Stimulated activated CD4-positive, alpha-beta T cell treated with anti-CD3 and anti-CD28 coated beads, Interleukin-1b, Interleukin-23, amount 100 ng/mL, for 1 hour (primary cell): ENCODE measurements at regions not wholly inside any gene's neighbourhood (a gene's known extent, or its start where the extent isn't known, plus 50 kb on each side); places are given as distances from the start of the nearest gene placed in this dataset.
"Not testable (repeated sequence)": the region's sequence is repeated elsewhere in the genome, so short reads cannot be mapped to it uniquely, and the experiment has no call there.

Experiments used
- DNase-seq, 2 donors: peaks; one replicate each; pipeline ENCODE4 v3.0.0-alpha.2; 2020; ENCODE audit warnings: low read depth in 2 of 2

- DNase-seq: no peak
Observed at GRCh38 chr15:91611561-91612323, 241.8 kb upstream of the SLCO3A1 start.

- DNase-seq: no peak
Observed at GRCh38 chr15:91620229-91620628, 233.3 kb upstream of the SLCO3A1 start.

DNA sequence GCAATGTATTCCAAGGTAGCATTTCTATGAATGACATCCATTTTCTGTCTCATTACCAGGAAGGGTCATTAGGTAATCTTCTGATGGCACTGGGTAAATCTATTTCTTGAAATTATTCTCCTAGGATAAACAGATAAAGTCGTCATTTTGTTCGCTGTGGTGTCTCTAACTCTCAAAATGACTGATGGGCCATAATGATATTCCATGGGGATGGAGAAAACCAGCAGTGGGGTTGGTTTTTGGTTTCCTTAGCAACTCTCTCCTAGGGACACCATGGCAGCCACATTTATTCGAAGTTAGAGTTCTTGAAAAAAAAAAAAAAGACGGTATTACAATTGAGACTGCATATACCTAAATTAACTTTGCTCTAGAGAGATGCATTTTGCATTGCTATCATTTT lies 231.3 kb upstream of the SLCO3A1 start:
- DNase-seq: no peak

DNA sequence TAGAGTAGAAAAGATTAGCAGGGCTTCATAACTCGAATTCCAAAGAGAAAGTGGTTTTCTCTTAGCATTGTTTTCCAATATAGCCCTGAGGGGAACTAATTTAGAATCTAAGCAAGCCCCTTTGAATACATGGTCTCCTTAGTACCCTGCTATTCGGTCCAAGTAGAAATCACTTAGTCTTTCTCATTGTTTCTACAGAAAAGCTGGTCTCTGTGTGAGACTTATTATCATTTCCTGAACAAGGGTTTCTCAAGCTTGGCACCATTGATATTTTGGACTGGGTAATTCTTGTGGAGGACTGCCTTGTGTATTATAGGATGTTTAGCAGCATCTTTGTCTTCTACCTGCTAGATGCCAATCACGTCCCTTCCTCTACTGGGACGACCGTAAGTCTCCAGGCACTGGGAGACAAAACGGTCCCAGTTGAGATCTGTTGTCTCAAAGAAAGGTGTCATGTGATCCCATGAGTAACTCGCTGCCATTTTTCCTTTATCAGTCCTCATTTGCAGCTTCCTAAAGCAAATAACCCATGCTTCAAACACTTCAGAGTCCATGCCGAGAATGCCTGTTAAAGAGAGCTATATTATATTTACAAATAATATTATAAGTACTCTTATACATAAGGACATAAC lies 230.7 kb upstream of the SLCO3A1 start:
- DNase-seq: no peak

GRCh38 chr15:91624353-91624968 lies 229.0 kb upstream of the SLCO3A1 start:
- DNase-seq: no peak

- no peak for DNase-seq
Observed at GRCh38 chr15:91625506-91625905, 228.0 kb upstream of the SLCO3A1 start.

DNA sequence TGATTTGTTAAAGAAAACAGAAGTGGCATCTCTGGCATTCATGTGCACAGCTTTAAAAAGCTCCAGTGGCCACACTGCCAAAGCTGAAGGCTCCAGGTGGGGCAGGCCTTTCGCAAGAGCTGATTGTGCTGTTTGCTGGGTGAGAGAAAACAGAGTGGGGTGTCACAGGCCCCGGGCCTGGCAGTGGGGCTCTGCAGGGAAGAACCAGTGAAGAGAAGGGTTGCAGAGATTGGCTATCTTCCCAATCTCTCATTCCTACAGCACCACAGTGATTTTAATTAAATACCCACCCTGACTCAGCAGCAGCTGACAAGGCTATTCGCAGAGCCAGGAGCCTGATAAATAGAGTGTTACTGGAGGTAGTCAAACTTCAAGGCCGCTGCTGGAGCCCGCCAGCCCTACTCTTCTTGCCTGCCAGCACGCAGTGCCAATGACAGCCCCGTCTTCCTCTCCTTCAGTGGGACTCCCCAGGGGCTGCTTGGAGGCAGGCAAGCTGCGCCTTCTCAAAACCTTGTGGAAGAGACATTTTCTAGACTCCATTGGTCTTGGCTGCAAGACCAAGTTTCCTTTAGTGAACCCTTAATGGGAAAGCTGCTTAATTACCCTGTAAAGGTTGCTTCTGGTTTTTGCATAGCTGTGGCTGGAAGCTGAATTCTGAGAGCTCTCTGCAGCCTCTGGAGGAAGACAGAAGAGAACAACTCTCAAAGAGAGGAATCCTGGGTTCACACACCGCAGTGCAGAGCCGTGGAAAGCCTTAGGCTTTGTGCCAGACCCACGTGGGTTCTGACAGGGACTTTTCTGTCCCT lies 225.8 kb upstream of the SLCO3A1 start:
- no peak for DNase-seq

DNA sequence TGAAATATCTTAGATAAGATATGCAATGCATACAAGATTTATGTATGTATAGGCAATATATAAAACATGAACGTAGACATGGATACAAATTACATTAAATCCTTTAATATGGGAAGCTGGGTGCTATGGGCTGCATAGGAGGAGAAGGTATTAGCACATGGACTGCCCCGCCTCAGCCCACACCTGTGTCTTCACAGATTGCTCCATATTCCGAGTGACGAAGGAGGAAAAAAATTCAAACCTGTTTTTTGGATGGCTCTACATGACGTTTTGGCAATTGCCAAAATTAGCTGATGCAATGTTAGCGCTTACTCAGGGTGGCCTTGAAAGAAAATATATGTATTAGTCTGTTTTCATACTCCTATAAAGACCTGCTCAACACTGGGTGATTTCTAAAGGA lies 223.4 kb upstream of the SLCO3A1 start:
- DNase-seq: no peak

DNA sequence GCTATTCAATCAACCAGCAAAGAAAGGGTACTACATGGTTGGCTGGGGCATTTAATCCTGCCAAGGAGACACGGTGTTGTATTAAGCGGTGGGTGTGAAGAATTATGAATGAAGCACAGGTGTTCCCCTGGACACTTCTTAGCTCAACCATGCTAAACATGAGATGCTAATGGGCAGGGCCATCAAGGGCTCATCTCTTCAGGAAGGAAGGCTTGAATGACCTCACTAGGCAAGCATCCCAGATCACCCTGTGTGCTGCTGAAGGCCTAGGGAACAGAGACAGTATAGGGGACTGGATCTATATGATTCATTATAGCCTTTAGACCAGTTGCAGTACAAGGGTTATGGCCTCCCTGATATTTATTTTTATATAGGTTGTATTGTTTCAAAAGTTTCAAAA lies 221.3 kb upstream of the SLCO3A1 start:
- no peak for DNase-seq

DNA sequence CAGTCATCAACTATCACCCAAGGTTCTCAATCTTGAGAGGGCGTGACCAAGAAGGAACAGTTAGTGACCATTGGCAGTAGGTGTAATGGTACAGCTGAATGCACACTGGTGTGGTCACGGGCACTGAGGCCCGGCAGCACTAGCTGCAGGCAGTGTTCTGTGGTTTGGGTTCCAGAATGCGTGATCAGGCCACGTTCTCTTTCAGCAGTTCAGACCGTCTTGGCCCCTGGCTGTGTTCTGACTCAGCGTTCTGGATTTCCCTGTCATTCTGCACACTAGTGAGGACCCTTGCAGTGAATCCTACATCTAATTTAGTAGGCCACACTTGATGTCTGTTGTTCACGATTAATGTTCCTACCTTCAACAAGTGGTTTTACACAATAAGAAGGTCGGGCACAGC lies 220.5 kb upstream of the SLCO3A1 start:
- no peak for DNase-seq

GRCh38 chr15:91634179-91634578 lies 219.3 kb upstream of the SLCO3A1 start:
- no peak for DNase-seq

GRCh38 chr15:91635080-91635479 lies 218.4 kb upstream of the SLCO3A1 start:
- DNase-seq: no peak

GRCh38 chr15:91635641-91636040 lies 217.9 kb upstream of the SLCO3A1 start:
- no peak for DNase-seq

- DNase-seq: no peak
Observed at GRCh38 chr15:91649016-91649415, 204.5 kb upstream of the SLCO3A1 start.

DNA sequence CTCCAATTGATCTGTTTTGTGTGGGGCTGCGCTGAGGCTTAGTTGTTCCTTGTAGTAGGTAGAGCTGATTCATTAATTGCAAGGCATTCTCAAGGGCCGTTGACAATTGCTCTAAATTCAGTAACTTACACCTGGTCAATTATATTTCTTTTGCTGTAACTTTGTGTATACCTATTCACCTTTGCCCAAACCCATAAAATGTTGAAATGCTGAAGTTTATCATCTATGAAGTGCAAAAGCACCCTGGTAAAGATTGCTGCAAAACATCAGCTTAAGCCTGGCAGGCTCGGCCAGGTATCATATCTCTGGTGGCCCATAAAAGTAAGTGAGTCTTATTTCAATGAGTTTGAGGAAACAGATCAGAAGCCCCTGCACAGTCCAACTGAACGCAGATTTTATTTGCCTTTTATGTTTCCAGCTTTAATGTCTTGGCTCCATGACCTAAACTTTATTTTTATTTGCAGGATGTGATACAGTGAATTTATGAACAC lies 203.6 kb upstream of the SLCO3A1 start:
- no peak for DNase-seq

DNA sequence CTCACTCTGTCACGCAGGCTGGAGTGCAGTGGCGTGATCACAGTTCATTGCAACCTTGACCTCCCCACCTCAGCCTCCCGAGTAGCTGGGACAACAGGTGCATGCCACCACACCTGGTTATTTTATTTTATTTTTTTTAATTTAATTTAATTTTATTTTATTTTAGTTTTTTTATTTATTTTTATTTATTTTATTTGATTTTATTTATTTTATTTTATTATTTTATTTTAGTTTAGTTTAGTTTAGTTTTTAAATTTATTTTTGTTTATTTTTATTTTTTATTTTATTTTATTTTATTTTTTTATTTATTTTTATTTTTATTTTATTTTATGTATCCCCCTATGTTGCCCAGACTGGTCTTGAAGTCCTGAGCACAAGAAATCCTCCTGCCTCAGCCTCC lies 202.3 kb upstream of the SLCO3A1 start:
- no peak for DNase-seq

- DNase-seq: no peak
Observed at GRCh38 chr15:91652610-91653207, 200.8 kb upstream of the SLCO3A1 start.

DNA sequence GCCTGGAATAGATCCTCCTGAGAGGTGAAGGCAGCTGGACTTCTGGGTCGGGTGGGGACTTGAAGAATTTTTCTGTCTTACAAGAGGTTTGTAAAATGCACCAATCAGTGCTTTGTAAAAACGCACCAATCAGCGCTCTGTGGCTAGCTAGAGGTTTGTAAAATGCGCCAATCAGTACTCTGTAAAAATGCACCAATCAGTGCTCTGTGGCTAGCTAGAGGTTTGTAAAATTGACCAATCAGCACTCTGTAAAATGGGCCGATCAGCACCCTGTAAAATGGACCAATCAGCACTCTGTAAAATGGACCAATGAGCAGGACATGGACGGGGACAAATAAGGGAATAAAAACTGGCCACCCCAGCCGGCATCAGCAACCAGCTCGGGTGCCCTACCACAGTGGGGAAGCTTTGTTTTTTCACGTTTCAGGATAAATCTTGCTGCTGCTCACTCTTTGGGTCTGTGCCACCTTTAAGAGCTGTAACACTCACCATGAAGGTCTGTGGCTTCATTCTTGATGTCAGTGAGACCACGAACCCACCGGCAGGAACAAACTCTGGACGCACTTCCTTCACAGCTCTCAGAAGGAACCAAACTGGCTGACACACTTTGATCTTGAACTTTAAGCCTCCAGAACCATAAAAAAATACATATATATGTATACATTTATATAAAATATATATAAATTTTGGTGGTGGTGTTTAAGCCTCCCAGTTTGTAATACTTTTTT lies 197.8 kb upstream of the SLCO3A1 start:
- not testable (repeated sequence) for DNase-seq

DNA sequence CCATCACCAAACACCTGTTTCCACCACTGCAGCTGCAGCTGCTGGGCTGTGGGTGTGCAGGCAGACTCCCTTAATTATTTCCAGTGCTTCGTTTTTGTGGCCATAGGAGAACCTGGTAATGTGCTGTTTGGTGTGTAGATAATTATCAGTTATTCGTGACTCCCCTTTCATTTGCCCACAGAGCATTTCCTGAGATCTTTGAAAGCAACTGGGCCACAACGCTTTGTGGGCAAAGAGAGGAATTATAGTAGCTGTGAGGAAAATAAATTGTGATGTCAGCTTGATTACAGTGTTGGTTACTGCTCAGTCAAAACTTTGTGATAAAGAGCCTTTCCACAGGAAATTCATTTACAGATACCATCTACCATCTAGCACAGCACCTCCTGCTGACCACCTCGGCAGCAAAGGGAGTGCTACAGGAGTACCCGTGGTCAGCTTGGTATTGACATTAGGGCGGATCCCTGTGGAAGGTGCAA lies 193.3 kb upstream of the SLCO3A1 start:
- DNase-seq: no peak

DNA sequence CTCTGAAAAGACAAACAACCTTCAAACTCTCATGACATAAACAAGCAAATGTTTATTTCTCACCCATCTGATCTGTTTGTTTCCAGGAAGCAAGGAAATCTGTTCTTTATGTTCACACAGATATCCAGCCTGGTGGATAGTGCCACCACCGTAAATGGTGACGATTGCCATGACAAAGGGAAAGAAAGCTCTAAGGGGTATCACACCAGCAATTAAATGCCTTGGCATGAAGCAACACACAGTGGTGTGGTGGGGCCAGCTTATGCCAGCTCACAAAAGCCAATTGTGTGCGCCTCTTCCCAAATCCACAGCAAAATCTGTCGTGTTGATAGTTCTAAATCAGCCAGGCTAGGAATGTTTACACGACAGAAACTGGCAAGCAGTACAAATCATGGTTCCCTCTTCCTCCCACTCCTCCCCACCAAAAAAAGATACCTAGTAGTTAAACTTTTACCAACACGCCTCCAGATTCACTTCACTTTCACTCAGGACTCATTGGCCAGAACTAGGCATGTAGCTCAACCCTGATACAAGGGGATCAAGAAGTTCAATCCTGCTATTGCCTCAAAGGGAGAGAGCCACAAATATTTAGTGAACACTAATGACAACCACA lies 189.2 kb upstream of the SLCO3A1 start:
- DNase-seq: no peak
